A673 (cell line): ENCODE measurements at regions not wholly inside any gene's neighbourhood (a gene's known extent, or its start where the extent isn't known, plus 50 kb on each side); places are given as distances from the start of the nearest gene placed in this dataset.

Experiments
- EZH2 ChIP-seq: fragments of 200-600 bp; sonication (generic); IDR thresholded peaks from 2 replicates; pipeline ENCODE4 v1.6.1; 2017; ENCODE audit warnings: borderline replicate concordance, low read depth, mild to moderate bottlenecking, mixed read lengths, antibody characterized with exemption, low read length; ENCODE audit not compliant: poor library complexity, severe bottlenecking
- TF ChIP-seq, protein P1 (sequence below): fragments of 300-800, 200-600 bp; sonication (generic); conservative IDR thresholded peaks from 2 replicates; pipeline ENCODE4 v1.5.1; 2017; ENCODE audit warnings: low read depth, mild to moderate bottlenecking, antibody characterized with exemption, low read length, moderate library complexity, mixed read lengths

DNA sequence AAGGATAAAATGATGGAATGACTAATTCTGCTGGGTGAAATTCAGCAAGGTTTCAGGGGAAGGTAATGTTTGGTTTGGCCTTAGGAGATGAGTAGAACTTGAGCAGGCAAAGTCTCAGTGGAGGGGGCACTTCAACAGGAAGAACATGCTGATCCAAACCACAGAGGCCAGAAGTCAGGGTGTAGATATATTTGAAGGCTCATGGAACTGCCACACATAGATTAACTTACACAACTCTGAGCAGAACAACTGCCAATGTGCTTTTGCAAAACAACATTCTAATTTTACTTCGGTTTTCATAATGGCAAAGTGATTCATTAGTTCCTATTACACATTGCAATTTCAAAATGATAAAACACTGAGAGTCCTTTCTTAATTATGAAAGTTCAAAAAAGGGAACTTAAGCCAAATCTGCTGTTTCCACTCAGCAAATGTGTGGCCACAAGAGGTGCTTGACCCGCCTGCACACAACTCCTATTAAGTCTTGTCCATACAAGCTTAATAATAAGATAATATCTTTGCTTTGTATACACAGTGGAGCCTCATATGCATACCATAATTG, 284.8 kb downstream of the MREG start:
- TF ChIP-seq EZH2: no peak
- TF ChIP-seq, protein P1, sequence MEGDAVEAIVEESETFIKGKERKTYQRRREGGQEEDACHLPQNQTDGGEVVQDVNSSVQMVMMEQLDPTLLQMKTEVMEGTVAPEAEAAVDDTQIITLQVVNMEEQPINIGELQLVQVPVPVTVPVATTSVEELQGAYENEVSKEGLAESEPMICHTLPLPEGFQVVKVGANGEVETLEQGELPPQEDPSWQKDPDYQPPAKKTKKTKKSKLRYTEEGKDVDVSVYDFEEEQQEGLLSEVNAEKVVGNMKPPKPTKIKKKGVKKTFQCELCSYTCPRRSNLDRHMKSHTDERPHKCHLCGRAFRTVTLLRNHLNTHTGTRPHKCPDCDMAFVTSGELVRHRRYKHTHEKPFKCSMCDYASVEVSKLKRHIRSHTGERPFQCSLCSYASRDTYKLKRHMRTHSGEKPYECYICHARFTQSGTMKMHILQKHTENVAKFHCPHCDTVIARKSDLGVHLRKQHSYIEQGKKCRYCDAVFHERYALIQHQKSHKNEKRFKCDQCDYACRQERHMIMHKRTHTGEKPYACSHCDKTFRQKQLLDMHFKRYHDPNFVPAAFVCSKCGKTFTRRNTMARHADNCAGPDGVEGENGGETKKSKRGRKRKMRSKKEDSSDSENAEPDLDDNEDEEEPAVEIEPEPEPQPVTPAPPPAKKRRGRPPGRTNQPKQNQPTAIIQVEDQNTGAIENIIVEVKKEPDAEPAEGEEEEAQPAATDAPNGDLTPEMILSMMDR: no peak
